CD4-positive, alpha-beta T cell (primary cell): ENCODE measurements at regions not wholly inside any gene's neighbourhood (a gene's known extent, or its start where the extent isn't known, plus 50 kb on each side); places are given as distances from the start of the nearest gene placed in this dataset.

ENCODE experiments used
- ATAC-seq: fragments of 200-7000 bp; cut with Tn5 transposase; one replicate; pipeline ENCODE4 v1.10.0; 2022; ENCODE audit warnings: mild to moderate bottlenecking; ENCODE audit not compliant: poor library complexity
- CTCF ChIA-PET: fragments of 350-600 bp; sonication (Branson Sonifier 250); formaldehyde crosslinking; loops from one replicate; lab custom pipeline; 2021; ENCODE audit warnings: antibody characterized with exemption, inconsistent platforms; lab: Charles Lee
- POLR2A ChIA-PET: fragments of 350-600 bp; sonication (Branson Sonifier 250); formaldehyde crosslinking; loops from one replicate; lab custom pipeline; 2021; ENCODE audit warnings: antibody characterized with exemption, inconsistent platforms; lab: Charles Lee
- DNase-seq, 14 experiments: peaks; one replicate each; pipeline ENCODE4 v3.0.0-alpha.2; 2013 to 2020; ENCODE audit warnings: mixed read lengths in 2 of 14
- H3K27ac ChIP-seq, 2 donors: one replicate each; pipeline versions ENCODE4 v1.5.1 to v1.7.0; 2013; ENCODE audit warnings: low read length in 2 of 2, low read depth in 1 of 2, mild to moderate bottlenecking in 1 of 2
- H3K27me3 ChIP-seq, 2 experiments: 1 replicate in 1 of 2; 2 replicates in 1 of 2; pipeline versions ENCODE4 v1.6.1 to v1.7.0; 2013; ENCODE audit warnings: low read length in 2 of 2, control low read depth in 1 of 2, mild to moderate bottlenecking in 1 of 2, moderate library complexity in 1 of 2; ENCODE audit not compliant: insufficient read depth in 2 of 2, control insufficient read depth in 1 of 2
- H3K36me3 ChIP-seq: one replicate; pipeline ENCODE4 v1.6.1; 2013; ENCODE audit warnings: low read length, control low read depth; ENCODE audit not compliant: insufficient read depth
- H3K4me1 ChIP-seq: one replicate; pipeline ENCODE4 v1.6.1; 2013; ENCODE audit warnings: low read length, control low read depth; ENCODE audit not compliant: insufficient read depth
- H3K4me3 ChIP-seq: one replicate; pipeline ENCODE4 v1.5.1; 2013; ENCODE audit warnings: mild to moderate bottlenecking, low read length, moderate library complexity
- H3K9me3 ChIP-seq, 2 experiments: 1 replicate in 1 of 2; 2 replicates in 1 of 2; pipeline versions ENCODE4 v1.6.1 to v1.7.0; 2013; ENCODE audit warnings: low read length in 2 of 2, mild to moderate bottlenecking in 2 of 2, control low read depth in 1 of 2, moderate library complexity in 1 of 2; ENCODE audit not compliant: control insufficient read depth in 1 of 2, insufficient read depth in 1 of 2
- H3K27ac Mint-ChIP-seq: one replicate; pipeline ENCODE4 v1.8.0; 2020; ENCODE audit warnings: mixed read lengths
- H3K27me3 Mint-ChIP-seq: one replicate; pipeline ENCODE4 v1.8.0; 2021; ENCODE audit warnings: mixed read lengths
- H3K36me3 Mint-ChIP-seq: one replicate; pipeline ENCODE4 v1.8.0; 2021; ENCODE audit warnings: low read depth, mixed read lengths
- H3K4me1 Mint-ChIP-seq: one replicate; pipeline ENCODE4 v1.8.0; 2021; ENCODE audit warnings: low read depth, mixed read lengths
- H3K4me3 Mint-ChIP-seq: one replicate; pipeline ENCODE4 v1.8.0; 2020; ENCODE audit warnings: mild to moderate bottlenecking, mixed read lengths
- H3K9me3 Mint-ChIP-seq: one replicate; pipeline ENCODE4 v1.8.0; 2020; ENCODE audit warnings: mixed read lengths
- CTCF ChIP-seq: fragments of 200-600 bp; IDR thresholded peaks from one replicate; pipeline ENCODE4 v1.8.0; 2022; ENCODE audit warnings: antibody characterized with exemption, mild to moderate bottlenecking
- intact Hi-C, 2 experiments: fragments of 100-400 bp; cut with DNase I in 1 of 2; cut with micrococcal nuclease in 1 of 2; formaldehyde crosslinking; loops; one replicate each; pipeline versions ENCODE4 v1.15.1 to v1.9.0; 2023 to 2025; cut with DNase I, micrococcal nuclease

GRCh38 chr15:69552057-69552815 is 99.6 kb downstream of the RPLP1 start:
- H3K9me3 ChIP-seq: peaks cover 14 to 16% of the 10 kb centered on the region in 2 experiments
- no peaks in the 10 kb centered on the region for H3K36me3 ChIP-seq
- intact Hi-C loops: no loop called here
- Mint-ChIP-seq H3K9me3 (peaks cover 11% of the 10 kb centered on the region), H3K27ac (no peak overlapping the region), H3K4me3 (no peak overlapping the region), H3K36me3 (no peaks in the 10 kb centered on the region), H3K4me1 (no peaks in the 10 kb centered on the region), H3K27me3 (peaks cover 8% of the 10 kb centered on the region)
- no peak overlapping the region for H3K27ac ChIP-seq
- ChIA-PET POLR2A (no interaction called here), CTCF (no interaction called here)
- no peaks in the 10 kb centered on the region for H3K27me3 ChIP-seq
- H3K4me3 ChIP-seq: no peak overlapping the region
- ATAC-seq (no peak), DNase-seq (no peak)
- no peak for TF ChIP-seq CTCF
- H3K4me1 ChIP-seq: no peaks in the 10 kb centered on the region

- Histone ChIP-seq H3K36me3 (no peaks in the 10 kb centered on the region), H3K27ac (no peak overlapping the region), H3K27me3 (no peaks in the 10 kb centered on the region), H3K4me1 (no peaks in the 10 kb centered on the region), H3K9me3 (peaks cover 14 to 16% of the 10 kb centered on the region in 2 experiments), H3K4me3 (no peak overlapping the region)
- Mint-ChIP-seq H3K4me1 (no peaks in the 10 kb centered on the region), H3K27ac (no peak overlapping the region), H3K9me3 (peaks cover 11% of the 10 kb centered on the region), H3K36me3 (no peaks in the 10 kb centered on the region), H3K27me3 (peaks cover 3% of the 10 kb centered on the region), H3K4me3 (no peak overlapping the region)
- no peak for TF ChIP-seq CTCF
- DNase-seq (no peak), ATAC-seq (no peak)
- POLR2A ChIA-PET: no interaction called here
- CTCF ChIA-PET: no interaction called here
- intact Hi-C loops: no loop called here
Observed at GRCh38 chr15:69553686-69554085, 101.1 kb downstream of the RPLP1 start.

- DNase-seq (no peak), ATAC-seq (no peak)
- Mint-ChIP-seq H3K4me3 (no peak overlapping the region), H3K27me3 (no peaks in the 10 kb centered on the region), H3K36me3 (no peaks in the 10 kb centered on the region), H3K4me1 (no peaks in the 10 kb centered on the region), H3K27ac (no peak overlapping the region), H3K9me3 (peaks cover 11% of the 10 kb centered on the region)
- H3K27ac ChIP-seq: no peak overlapping the region
- H3K9me3 ChIP-seq: peaks cover 14 to 16% of the 10 kb centered on the region in 2 experiments
- intact Hi-C loops: no loop called here
- ChIA-PET CTCF (interaction anchor here (0.6 kb wide), 1 partner anchor 78 kb away, joined by 6 read pairs; no protein-coding TSS in a partner anchor), POLR2A (no interaction called here)
- H3K36me3 ChIP-seq: no peaks in the 10 kb centered on the region
- no peak for TF ChIP-seq CTCF
- H3K4me3 ChIP-seq: no peak overlapping the region
- H3K27me3 ChIP-seq: no peaks in the 10 kb centered on the region
- H3K4me1 ChIP-seq: no peaks in the 10 kb centered on the region
Observed at GRCh38 chr15:69554279-69554961, 101.8 kb downstream of the RPLP1 start.
